ENCODE measurements at regions not wholly inside any gene's neighbourhood (a gene's known extent, or its start where the extent isn't known, plus 50 kb on each side); places are given as distances from the start of the nearest gene placed in this dataset.

DNA sequence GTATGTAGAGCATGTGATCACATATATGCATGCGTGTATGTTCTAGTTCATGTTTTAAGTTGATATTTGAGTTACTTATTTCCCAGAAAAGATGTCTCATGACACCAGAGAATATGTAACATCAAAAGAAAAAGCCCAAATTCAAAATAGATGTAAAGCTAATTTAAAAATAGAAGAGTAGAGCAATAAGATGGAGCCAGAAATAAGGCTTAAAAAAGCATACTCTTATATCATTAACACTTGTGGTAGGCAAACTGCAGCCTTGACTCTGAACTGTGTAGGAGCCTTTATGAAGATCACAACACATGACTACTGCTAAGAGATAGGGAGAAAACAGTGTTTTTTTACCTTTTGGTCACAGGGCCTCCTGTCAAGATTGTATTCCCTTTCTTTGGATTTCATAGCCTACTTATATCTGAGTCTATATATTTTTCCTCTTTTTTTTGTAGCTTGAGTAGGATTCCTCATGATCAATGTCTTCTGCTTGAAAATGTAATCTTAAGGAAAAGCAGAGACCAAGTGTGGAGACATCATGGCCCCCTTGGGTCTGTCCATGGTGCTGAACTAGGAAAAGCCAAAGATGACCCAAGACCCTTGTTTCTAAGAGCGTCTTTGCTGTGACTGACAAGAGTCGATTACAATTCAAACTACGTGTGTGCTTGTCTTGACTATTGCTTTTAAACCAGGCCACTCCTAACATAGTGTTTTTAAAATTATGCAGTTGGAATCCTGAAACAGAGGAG lies 390.4 kb downstream of the SHISA9 start:
- no peak for DNase-seq

DNA sequence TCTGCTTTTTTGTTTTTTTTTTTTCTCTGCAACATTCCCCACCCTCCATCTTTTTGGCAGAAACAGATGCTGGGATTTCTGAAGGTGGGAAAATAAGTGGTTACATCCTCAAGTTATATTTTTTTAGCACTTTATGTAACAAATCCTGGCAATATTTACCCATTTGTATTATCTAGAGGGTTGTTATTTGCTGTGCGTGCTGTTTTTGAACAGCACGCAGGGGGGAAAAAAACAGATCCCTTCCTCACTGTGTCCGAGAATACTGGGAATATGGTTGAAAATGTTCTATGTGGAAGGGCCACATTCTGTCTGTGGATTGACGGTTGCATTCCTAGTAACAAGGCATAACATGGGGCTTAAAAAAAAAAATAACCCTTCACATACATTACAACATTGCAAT lies 394.8 kb downstream of the SHISA9 start:
- DNase-seq: no peak

DNA sequence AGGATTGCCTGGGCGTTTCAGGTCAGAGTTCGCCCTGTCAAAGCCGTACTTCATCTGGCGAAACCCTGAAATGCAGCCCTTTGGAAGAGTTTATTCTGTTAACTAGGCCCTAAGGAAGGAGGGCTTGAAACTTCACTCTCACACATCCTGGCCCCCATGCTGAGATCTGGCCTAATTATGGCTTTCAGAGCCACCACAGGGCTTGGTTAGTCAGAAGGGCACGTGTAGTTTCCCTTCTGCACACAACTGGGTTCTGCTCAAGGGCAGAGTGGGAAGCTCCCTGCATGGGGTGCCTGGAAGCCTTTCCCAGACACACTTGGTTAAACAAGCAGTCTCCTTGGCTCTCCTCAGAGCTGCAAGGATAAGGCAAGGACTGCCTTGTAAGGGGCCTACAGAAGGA lies 397.3 kb downstream of the SHISA9 start:
- no peak for DNase-seq

DNA sequence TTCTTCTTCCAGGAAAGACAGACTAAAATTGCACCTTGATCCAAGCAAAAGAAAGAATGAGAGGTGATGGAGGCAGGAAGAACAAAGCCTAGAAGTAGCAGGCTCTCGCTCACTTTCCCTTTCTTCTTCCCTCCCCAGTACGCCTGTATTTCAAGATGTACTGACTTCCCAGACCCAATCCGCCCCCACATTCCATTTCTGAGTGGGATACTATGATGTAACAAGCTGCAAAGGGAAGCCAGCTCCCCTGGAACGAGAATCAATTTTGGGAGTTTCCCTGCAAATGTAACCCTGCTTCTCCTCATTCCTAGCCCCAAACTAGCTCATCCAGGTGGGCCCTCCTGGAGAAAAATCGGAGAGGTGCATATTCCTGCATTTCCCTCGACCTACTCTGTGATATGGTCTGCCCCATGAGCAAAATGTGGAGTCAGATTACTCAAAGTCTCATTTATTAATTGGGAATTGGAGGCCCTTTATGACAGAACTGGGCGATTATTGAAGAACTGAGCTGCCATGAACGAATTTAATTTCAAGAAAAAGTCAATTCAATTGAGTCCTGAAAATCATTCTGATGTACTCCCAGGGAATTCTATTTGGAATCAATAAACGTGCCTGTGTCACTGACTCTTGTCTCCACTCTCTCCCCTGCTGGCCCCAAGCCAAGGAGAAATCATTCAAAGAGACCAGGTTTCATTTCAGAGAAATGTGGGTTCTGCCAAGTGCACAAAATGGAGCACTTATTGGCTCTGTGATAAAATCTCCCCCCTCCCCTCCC lies 398.9 kb downstream of the SHISA9 start:
- no peak for DNase-seq

DNA sequence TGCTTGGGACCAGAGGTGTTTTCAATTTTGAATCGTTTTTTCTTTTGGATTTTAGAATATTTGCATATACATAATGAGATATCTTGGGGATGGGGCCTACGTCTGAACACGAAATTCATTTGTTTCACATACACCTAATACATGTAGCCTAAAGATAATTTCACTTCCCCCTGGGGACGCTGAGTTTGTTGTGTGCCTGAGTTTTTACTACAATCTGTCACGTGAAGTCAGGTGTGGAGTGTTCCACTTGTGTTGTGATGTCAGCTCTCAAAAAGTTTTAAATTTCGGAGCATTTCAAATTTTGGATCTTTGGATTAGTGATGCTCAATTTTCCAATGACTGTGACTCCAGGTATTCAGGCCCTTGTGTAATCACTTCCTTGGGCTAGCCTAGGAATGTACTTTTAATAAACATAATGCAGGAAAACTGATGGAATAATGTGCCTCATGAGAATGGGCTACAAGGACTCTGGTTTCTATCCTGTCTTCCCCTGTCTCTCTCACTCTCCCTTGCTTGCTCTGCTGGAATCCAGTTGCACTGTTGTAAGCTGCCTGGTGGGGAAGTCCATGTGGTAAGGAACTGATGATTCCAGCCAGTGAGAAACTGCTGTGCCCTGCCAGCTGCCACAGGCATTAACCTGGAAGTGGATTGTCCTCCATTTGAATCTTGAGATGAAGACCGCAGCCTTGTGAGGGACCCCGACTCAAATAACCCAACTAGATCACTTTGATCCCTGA lies 403.8 kb downstream of the SHISA9 start:
- no peak for DNase-seq

DNA sequence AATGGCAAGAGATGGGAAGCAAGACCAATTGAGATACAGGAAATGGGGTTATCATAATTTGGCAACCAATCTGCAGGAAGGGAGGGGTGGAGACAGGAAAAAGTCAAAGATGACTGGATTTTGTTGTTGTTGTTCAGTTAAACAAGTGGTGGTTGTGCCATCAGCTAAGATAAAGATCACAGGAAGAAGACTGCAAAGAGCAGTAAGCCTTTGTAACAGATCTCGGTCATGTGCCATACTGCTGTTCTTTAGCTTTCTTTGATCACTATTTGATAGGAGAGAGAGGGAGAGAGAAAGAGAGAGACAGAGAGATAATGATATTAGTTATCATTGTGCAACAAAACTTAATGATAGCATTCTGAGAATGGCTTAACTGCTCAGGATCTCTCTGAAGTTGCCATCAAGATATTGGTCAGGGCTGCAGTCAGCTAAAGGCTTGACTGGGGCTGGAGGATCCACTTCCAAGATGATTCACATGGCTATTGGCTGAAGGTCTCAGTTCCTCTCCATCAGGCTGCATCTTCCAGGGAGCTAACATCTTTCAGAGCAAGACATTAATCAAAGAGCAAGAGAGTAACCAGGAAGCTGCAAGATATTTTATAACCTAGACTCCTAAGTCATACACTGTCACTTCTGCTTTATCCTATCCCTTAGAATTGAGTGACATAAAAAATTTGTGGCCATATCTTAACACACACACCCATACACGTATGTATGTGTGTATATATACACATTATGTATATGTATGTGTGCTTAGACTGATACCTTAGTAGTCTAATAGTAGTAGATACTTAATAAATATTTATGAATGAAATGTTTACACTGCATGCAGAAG lies 405.0 kb downstream of the SHISA9 start:
- peak in 1 of 2 donors; percentile 29 for DNase-seq

DNA sequence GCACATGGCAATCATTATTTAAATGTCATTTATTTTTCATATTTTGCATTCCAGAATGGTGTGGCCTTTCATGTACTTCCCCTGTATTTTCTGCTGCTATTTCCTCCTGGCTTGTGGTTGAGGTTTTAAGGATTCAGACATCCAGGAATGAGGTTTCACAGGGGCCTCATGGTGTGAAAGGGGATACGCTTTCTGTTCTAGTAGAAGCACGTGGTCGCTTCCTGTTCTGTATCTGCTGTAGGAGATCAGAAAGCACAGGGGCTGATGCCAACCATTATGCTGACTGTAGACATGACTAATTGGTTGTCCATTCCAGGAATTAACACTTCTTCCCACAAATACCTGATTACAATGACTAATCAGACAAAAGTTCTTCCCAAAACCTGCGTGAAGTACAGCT lies 405.9 kb downstream of the SHISA9 start:
- peak in 1 of 2 donors; percentile 34 for DNase-seq

DNA sequence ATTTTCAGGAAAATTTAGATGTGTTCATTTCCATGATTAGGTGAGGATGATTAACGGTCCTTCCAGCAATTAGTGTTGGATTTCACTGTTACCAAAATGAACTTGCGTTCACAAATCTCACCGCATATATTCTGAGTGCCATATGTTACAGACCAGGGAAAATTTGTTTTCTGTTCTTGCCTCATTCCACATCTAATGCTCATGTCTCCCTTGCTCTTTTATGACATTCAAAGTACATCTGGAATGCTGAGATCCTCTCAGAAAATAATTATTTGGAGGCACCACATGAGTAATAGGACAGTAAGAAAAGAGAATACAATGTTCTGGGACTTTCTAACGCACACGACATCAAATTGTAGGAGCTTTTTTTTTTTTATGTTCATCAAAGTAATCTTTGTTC lies 406.5 kb downstream of the SHISA9 start:
- no peak for DNase-seq

DNA sequence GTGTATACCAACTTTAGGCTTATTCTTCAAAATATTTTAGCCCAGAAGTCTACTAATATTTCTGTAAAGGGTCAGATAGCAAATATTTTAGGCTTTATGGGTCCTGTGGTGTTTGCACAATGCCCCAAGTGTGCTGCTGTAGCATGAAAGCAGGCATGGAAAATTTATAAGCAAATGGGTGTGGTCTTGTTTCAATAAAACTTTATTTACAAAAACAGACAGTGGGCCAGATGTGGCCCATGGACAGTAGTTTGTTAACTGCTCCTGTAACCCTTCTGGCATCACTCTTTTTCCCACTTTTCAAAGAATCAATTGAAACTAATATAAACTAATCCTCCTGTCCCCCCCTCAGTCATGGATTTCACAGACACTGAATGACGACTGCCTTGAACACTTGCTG lies 410.7 kb downstream of the SHISA9 start:
- no peak for DNase-seq

DNA sequence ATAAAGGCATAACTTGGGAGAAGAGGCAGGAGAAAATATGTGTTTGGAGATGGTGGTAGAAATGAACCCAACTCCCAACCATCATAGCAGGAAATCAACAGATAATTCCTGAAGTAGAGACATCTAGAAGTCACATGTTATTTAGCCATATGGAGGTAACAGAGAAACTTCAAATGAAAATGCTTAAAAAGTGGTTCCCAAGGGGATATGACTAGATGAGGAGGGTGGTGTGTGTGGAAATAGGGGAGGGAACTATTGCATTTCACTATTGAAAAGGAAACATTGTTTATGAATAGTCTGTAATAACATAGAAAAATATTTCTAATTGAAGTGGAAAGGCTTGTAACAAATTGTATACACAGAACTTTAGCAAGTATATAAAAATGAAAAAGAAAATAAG lies 412.0 kb downstream of the SHISA9 start:
- no peak for DNase-seq

DNA sequence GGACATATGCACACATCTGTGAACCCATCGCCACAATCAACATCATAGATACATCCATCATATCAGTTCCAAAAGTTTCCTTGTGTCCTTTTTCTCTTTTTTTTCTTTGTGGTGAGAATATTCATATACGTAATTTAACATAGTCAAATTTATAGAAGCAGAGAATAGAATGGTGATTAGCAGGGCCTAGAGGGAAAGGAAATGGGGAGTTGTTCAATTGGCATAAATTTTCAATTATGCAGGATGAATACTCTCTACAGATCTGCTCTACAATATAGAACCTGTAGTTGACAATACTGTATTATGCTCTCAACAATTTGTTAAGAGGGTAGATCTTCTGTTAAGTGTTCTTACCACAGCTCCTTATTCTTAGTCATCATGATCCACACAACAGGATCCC lies 413.2 kb downstream of the SHISA9 start:
- no peak for DNase-seq

DNA sequence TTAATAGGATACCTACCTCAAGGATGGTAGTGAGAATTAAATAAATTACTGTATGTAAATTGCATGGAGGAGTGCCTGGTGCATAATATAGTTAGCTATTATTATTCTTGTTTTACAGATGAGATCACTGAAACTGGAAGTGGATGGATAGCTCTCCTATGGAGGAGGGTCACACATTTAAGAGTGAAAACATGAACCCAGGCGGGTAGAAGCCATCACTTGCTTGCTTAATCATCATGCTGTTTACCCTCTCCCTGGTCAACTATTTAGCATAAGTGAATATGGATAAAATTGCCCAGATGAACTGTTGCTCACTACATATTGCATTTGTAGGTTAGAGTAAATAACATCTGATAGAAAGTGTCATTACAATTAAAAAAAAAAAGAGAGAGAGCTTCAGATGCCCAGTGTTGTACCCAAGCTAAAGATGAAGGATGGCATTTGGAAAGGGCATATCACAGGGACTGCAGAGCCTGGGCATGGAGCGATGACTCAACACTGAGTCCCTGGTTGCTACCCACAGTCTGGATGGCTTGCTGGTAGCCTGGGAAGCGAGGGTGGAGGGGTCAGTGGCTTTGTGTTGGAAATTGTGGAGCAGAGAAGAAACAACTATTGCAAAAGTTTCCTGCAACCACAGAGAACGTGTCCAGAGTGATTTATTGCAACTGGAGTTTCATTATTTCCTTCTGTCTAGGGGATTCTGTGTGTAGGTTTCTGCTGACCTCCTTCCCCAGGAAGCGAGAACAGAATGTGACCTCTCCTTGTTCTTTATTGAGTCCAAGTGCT lies 414.4 kb downstream of the SHISA9 start:
- DNase-seq: peak in 1 of 2 donors; percentile 55

DNA sequence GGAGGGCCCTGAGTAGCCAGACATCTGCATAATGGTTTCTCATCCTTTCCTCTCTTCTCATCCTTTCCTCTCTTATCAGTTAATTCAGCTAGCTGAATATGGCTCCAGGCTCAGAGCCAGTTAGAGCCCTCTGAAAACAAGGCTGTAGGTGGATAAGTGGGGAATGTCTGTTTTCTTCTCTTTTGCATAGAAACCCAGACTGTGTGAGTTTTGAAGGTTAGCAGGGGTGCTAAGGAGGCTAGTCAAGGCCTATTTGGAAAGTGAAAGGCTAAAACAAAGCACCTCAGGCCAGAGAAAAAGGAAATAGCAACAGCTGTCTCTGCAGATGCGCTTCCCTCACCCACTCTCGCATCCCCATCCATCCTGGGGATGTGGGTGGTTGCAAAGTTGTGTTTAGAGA lies 420.9 kb downstream of the SHISA9 start:
- peak in 1 of 2 donors; percentile 7 for DNase-seq

DNA sequence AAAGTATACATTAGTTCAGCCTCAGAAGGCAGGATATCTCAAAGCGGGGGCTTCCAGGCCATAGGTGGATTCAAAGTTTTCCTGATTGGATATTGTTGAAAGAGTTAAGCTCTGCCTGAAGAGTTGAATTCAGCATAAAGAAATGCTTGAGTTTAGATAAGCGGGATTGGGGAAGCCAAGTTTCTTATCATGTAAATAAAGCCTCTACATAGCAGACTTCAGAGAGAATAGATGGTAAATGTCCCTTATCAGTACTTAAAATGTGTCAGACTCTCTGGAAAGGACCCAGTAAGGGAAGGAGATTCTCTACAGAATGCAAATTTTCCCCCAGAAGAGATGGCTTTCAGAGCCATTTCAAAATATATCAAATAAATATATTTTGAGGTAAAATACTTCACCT lies 423.5 kb downstream of the SHISA9 start:
- DNase-seq: no peak

DNA sequence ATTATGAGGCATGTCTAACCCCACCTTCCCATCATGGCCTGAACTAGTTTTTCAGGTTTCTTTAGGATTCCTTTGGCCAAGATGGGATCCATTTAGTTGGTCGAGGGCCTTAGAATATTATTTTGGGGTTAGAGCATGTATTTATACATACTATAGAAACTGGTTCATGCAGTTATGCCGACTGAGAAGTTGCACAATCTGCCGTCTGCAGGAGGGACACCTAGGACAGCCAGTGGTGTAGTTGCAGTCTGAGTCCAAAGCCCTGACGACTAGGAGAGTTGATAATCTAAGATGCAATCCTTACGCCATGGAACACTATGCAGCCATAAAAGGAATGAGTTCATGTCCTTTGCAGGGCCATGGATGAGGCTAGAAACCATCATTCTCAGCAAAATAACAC lies 424.0 kb downstream of the SHISA9 start:
- DNase-seq: no peak

DNA sequence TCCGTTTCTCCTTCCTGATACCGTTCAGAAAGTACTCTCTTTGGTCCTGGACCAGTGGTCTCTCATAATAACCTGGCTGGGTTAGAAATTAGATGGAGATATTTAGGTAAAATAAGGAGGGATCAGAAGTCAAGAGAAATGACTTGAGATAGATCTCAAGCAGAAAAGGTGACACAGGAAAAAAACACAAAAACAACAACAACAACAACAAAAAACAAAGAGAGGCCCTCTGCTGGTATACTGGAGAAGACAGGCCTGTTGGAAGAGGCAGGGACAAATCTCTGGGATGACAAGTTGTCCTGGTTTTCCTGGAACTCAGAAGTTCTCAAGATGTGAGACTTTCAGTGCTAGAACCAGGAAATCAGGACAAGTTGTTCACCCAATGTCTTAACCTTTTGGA lies 430.5 kb downstream of the SHISA9 start:
- no peak for DNase-seq

DNA sequence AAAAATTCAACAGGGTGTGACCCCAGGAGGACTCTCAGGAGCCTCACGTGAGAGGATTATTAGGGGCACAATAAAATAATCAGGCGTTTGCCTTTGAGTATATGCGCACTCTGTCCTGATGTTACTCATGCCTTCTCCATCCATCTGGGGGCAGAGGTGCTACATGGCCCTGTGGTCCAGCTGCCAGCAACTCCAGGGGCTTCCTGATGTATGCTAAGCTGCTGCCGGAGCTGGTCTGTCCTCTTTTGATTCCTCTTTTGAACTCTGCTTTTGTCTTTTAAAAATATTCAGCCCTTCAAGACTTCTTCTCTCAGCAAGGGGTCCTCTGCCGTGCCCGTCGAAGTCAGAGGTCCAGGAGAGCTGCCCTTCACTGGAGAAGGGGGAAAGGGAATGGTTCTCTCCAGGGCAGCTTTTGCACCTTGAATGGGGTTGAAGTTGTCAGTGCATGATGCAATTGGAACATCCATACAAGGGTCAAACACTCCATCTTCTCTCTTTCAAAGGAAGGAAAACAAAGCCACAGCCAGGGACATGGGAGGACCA lies 431.4 kb downstream of the SHISA9 start:
- DNase-seq: no peak

DNA sequence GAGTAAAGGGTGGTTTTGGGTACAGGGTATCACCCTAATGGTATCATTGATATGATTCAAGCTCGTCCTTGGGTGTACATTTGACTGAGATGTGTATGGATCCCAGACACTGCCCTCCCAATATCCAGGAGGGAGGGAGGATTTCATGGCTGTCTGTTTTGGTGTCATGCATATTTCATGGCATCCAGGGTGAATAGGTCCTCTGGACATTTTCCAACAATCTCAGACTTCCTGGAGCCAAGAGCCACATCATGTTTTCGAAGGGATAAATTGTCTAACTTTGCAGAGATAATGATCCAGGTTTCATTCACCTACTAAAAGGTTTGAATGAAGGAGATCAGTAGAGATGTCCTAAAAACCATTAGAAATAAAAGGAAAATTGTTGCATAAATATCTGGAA lies 431.9 kb downstream of the SHISA9 start:
- DNase-seq: no peak

DNA sequence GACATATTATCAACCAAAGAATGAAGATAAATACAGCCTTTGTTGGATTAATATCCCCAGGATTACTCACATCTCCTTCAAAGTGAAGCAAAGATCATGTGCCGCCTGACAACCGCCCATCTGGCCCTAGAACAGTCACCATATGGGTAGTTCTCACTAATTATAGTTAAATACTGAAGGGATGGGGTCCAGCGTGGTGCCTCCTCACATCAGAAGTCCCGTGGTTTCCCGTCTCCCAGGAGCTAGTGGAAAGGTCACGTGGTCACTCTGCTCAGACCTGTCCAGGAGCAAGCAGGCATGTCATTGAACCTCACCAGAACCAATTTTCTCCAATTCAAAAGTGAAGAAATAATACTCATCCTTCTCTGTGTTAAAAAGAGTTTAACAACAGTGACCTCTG lies 434.5 kb downstream of the SHISA9 start:
- DNase-seq: no peak

DNA sequence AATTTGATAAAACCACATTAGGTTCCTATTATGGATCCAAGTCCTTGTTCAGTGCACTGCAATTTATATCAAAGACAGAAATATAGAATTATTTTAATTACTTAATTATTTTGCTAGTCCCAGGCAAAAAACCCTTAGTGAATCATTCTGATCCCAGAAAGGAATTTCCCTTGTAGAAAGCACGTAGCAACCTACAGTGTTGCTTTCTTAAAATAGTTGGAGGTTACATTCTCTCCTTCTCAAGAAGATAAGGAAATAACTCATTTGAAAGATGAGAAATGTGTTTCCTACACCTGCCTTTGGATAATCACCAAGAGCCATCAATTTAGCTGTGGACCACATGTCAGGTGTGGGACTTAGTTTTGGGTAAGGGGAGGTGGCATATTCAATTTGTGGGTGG lies 434.9 kb downstream of the SHISA9 start:
- DNase-seq: no peak

Data from bone marrow (tissue), 2 donors.